K562 (cell line): ENCODE measurements at regions not wholly inside any gene's neighbourhood (a gene's known extent, or its start where the extent isn't known, plus 50 kb on each side); places are given as distances from the start of the nearest gene placed in this dataset.

Experiments used
- ATAC-seq: fragments of 200-7000 bp; cut with Tn5 transposase; 3 replicates; pipeline ENCODE4 v1.9.1; 2020; ENCODE audit warnings: moderate library complexity
- BruUV-seq: library from RNA; stranded (reverse); fragments of 400-500 nt; replicated peaks from 2 replicates; lab custom pipeline; 2021; lab: Mats Ljungman, UMichigan
- CTCF ChIA-PET: fragments of 300-600 bp; formaldehyde crosslinking; extraction: SDS; loops from one replicate; lab custom pipeline; 2021; ENCODE audit warnings: low intra/inter-chr PET ratio; lab: Yijun Ruan, JAX
- POLR2A ChIA-PET: fragments of 300-600, 350-650 bp; sonication (Branson Sonifier 250); formaldehyde crosslinking; extraction: SDS; loops from one replicate; lab custom pipeline; 2021; ENCODE audit warnings: antibody characterized with exemption, inconsistent platforms; lab: Yijun Ruan, JAX
- DNase-seq, 4 experiments: peaks; one replicate each; pipeline versions ENCODE4 v3.0.0 to v3.0.0-alpha.2; 2011 to 2018; ENCODE audit warnings: low spot score in 3 of 4, mixed read lengths in 3 of 4; ENCODE audit errors: extremely low read depth in 1 of 4
- FAIRE-seq: peaks from 2 replicates; lab custom pipeline; 2011; peaks lifted over from hg19 to GRCh38; lab: Jason Lieb, UNC
- H2AFZ ChIP-seq: 2 replicates; pipeline ENCODE4 v1.6.0; 2011; ENCODE audit warnings: low read depth, low read length, control low read depth, inconsistent platforms
- H3K27ac ChIP-seq: fragments of 200-600 bp; 3 replicates; pipeline ENCODE4 v1.8.0; 2011; ENCODE audit warnings: low read depth, mild to moderate bottlenecking, control low read depth, inconsistent platforms, low read length, moderate library complexity, mixed read lengths; ENCODE audit errors: extremely low read depth
- H3K27me3 ChIP-seq, 2 experiments: fragments of 300-600 bp in 1 of 2; 2 replicates in 1 of 2; 3 replicates in 1 of 2; pipeline versions ENCODE4 v1.6.0 to v1.8.0; 2011; ENCODE audit warnings: inconsistent platforms in 2 of 2, low read length in 2 of 2, mild to moderate bottlenecking in 1 of 2, mixed read lengths in 1 of 2, moderate library complexity in 1 of 2; ENCODE audit not compliant: control insufficient read depth in 2 of 2, insufficient read depth in 2 of 2
- H3K36me3 ChIP-seq: fragments of 300-600 bp; 3 replicates; pipeline ENCODE4 v1.8.0; 2011; ENCODE audit warnings: mild to moderate bottlenecking, low read length, inconsistent platforms; ENCODE audit not compliant: control insufficient read depth, insufficient read depth
- H3K4me1 ChIP-seq, 2 experiments: fragments of 200-600 bp in 1 of 2; replicated peaks in 1 of 2; 2 replicates in 1 of 2; 3 replicates in 1 of 2; pipeline versions ENCODE4 v1.5.1 to v1.8.0; 2011; ENCODE audit warnings: inconsistent platforms in 2 of 2, low read length in 2 of 2, mild to moderate bottlenecking in 1 of 2, mixed read lengths in 1 of 2, moderate library complexity in 1 of 2; ENCODE audit not compliant: control insufficient read depth in 2 of 2, insufficient read depth in 2 of 2
- H3K4me2 ChIP-seq: 2 replicates; pipeline ENCODE4 v1.6.1; 2011; ENCODE audit warnings: low read length, control low read depth, inconsistent platforms, mixed read lengths; ENCODE audit not compliant: insufficient read depth
- H3K4me3 ChIP-seq: fragments of 200-600 bp; sonication (generic), shearing (Covaris generic); 2 replicates; pipeline ENCODE4 v1.5.1; 2016; ENCODE audit warnings: control low read depth, inconsistent platforms
- H3K79me2 ChIP-seq: fragments of 200-600 bp; 3 replicates; pipeline ENCODE4 v1.8.0; 2011; ENCODE audit warnings: low read length, inconsistent platforms; ENCODE audit not compliant: control insufficient read depth, insufficient read depth
- H3K9ac ChIP-seq, 2 experiments: 2 replicates each; pipeline versions ENCODE4 v1.6.0 to v1.6.1; 2011; ENCODE audit warnings: low read depth in 2 of 2, low read length in 2 of 2, control low read depth in 1 of 2, inconsistent platforms in 1 of 2, mild to moderate bottlenecking in 1 of 2, mixed read lengths in 1 of 2; ENCODE audit not compliant: insufficient read depth in 1 of 2
- H3K9me1 ChIP-seq: one replicate; pipeline ENCODE4 v1.6.0; 2011; ENCODE audit warnings: inconsistent platforms, mild to moderate bottlenecking, low read length, moderate library complexity; ENCODE audit not compliant: control insufficient read depth, insufficient read depth
- H3K9me3 ChIP-seq: replicated peaks from 2 replicates; pipeline ENCODE4 v1.5.1; 2011; ENCODE audit warnings: low read depth, low read length, inconsistent platforms; ENCODE audit not compliant: control insufficient read depth, insufficient read depth
- H4K20me1 ChIP-seq: replicated peaks from 2 replicates; pipeline ENCODE4 v1.6.1; 2011; ENCODE audit warnings: low read length, inconsistent platforms, mixed read lengths; ENCODE audit not compliant: control insufficient read depth, insufficient read depth
- HNRNPL ChIP-seq: fragments of 200-400 bp; formaldehyde crosslinking; IDR thresholded peaks from 2 replicates; pipeline ENCODE4 v1.6.1; 2017; ENCODE audit warnings: low read depth, mild to moderate bottlenecking, low read length
- L3MBTL2 ChIP-seq: fragments of 450-650 bp; IDR thresholded peaks from 2 replicates; pipeline ENCODE4 v1.6.1; 2016; ENCODE audit warnings: mild to moderate bottlenecking, moderate library complexity
- MBD2 ChIP-seq: sonication (generic); IDR thresholded peaks from 2 replicates; pipeline ENCODE4 v1.6.1; 2016; ENCODE audit warnings: low read depth, borderline replicate concordance
- ZFPM2 ChIP-seq: fragments of 250-450 bp; sonication (Bioruptor Pico); IDR thresholded peaks from 2 replicates; pipeline ENCODE4 v1.5.1; 2022; ENCODE audit warnings: mild to moderate bottlenecking
- ZNF830 ChIP-seq: fragments of 250-450 bp; sonication (Bioruptor Pico); IDR thresholded peaks from 2 replicates; pipeline ENCODE4 v1.5.0; 2021; ENCODE audit warnings: mild to moderate bottlenecking
- in situ Hi-C: fragments of 300-500 bp; cut with MboI; formaldehyde crosslinking; loops from 4 replicates; pipeline ENCODE4 v1.15.0; 2018; ENCODE audit warnings: inconsistent platforms, mixed read lengths
- intact Hi-C: fragments of 100-400 bp; cut with micrococcal nuclease; formaldehyde crosslinking; loops from 2 replicates; pipeline ENCODE4 v1.14.2; 2022
- TF ChIP-seq, protein P1 (sequence below): sonication (generic); formaldehyde crosslinking; IDR thresholded peaks from 2 replicates; pipeline ENCODE4 v1.8.1; 2022; ENCODE audit warnings: missing genetic modification reagents

DNA sequence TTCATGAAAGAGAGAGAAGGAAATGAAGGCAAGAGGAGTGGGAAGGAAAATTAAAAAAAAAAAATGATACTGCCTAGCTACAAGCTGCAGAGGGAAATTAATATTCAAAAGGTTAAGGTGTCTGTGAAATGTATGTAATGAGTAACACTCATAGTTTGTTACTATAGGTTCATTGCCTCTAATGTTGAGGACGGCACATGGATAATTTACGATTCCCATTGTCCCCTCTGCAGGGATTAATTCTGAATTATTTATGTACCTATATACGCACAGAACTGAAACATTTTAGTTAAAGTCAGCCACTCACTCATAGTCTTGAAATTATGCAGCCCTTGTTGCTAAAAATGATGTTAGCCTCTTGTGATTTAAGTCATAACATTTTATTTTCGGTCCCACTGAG is 869.1 kb downstream of the NR2F1-AS1 start (continued):
- TF ChIP-seq, protein P1, sequence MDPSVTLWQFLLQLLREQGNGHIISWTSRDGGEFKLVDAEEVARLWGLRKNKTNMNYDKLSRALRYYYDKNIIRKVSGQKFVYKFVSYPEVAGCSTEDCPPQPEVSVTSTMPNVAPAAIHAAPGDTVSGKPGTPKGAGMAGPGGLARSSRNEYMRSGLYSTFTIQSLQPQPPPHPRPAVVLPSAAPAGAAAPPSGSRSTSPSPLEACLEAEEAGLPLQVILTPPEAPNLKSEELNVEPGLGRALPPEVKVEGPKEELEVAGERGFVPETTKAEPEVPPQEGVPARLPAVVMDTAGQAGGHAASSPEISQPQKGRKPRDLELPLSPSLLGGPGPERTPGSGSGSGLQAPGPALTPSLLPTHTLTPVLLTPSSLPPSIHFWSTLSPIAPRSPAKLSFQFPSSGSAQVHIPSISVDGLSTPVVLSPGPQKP (CRISPR knock-in tag): no peak
- TF ChIP-seq ZFPM2 (CRISPR knock-in tag): no peak
- no peak for TF ChIP-seq ZNF830 (CRISPR knock-in tag)

DNA sequence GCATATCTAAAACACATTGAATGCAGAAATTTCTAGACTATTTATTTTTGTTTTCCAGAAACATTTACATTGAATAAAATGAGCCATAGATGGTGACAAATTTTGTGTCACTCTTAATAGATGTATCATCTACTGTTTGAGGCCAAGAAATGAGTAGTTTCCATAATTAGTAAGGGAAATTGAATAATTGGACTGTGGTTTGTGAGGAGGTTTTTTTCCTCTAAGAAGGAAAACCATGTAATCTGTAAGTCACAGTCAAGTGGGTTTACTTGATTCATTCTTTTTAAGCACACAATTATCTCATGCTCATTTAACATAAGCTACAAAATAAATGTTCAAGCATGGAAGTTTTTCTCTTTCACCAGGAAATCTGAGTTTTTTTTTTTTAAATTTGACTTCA is 876.4 kb downstream of the NR2F1-AS1 start:
- ATAC-seq (no peak), FAIRE-seq (no peak), DNase-seq (no peak)
- no peaks in the 10 kb centered on the region for H3K36me3 ChIP-seq
- intact Hi-C loops: no loop called here
- H3K27me3 ChIP-seq: no peaks in the 10 kb centered on the region
- H3K9me1 ChIP-seq: no peaks in the 10 kb centered on the region
- no peaks in the 10 kb centered on the region for H3K79me2 ChIP-seq
- H3K9ac ChIP-seq: no peak overlapping the region
- TF ChIP-seq HNRNPL (no peak), MBD2 (no peak), L3MBTL2 (no peak)
- H3K27ac ChIP-seq: no peak overlapping the region
- ChIA-PET POLR2A (no interaction called here), CTCF (no interaction called here)
- H3K4me2 ChIP-seq: no peak overlapping the region
- no peaks in the 10 kb centered on the region for H3K4me1 ChIP-seq
- no peaks in the 10 kb centered on the region for H3K9me3 ChIP-seq
- H3K4me3 ChIP-seq: no peak overlapping the region
- no peaks in the 10 kb centered on the region for H4K20me1 ChIP-seq
- in situ Hi-C loops: no loop called here
- no peak overlapping the region for H2AFZ ChIP-seq
- no TSS peak for BruUV-seq
